ENCODE measurements at regions not wholly inside any gene's neighbourhood (a gene's known extent, or its start where the extent isn't known, plus 50 kb on each side); places are given as distances from the start of the nearest gene placed in this dataset.

DNA sequence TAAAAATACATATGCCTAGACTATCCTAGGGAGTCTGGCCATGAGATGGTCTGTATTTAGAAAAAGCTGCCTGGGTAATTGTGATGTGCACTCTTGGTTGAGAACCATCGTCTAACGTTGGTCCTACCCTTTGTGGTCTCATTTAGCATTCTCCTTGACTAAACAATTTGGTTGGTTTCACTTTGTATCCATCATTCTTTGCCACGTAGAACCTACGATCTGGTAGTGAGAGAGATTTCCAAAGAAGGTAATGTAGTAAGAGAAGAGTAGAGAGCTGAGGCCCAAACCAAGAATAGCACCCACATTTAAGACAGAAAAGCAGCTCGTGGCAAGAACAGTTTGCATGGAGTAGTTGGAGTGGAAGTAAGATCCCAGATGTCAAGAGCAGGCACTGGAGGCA lies 219.8 kb downstream of the TMEM200A start:
- no peak for FAIRE-seq
- dilution Hi-C loops (cut with MboI; ENCODE audit: extremely low pct_ligation_motif_present, low sequenced_read_pairs): no loop called here

More for the DNA sequence above, 219.8 kb downstream of the TMEM200A start:
- no peak for DNase-seq (ENCODE audit: low read depth, low spot score)
- intact Hi-C loops (cut with micrococcal nuclease): no loop called here
- Histone ChIP-seq H3K4me3 (replicated peaks in 1 of 3; ENCODE audit: insufficient read depth in 1 of 3, low read depth in 1 of 3, low read length in 3 of 3) (no peak overlapping the region), H3K4me1 (ENCODE audit: control insufficient read depth, extremely low read depth, insufficient read depth, low read length) (no peaks in the 10 kb centered on the region), H3K9me3 (replicated peaks; ENCODE audit: control insufficient read depth, insufficient read depth, low read length) (no peaks in the 10 kb centered on the region), H3K27ac (ENCODE audit: insufficient read depth, low read depth, low read length) (no peak overlapping the region), H4K20me1 (replicated peaks; ENCODE audit: control insufficient read depth, extremely low read depth, insufficient read depth, low read length) (no peaks in the 10 kb centered on the region), H3K36me3 (ENCODE audit: control insufficient read depth in 2 of 2, extremely low read depth in 1 of 2, insufficient read depth in 2 of 2, low read length in 2 of 2) (no peaks in the 10 kb centered on the region), H3K79me2 (ENCODE audit: control insufficient read depth, insufficient read depth, low read length) (no peaks in the 10 kb centered on the region), H3K4me2 (ENCODE audit: insufficient read depth, low read length) (no peak overlapping the region), H3K9ac (replicated peaks; ENCODE audit: extremely low read depth, insufficient read depth, low read length) (no peak overlapping the region), H3K27me3 (ENCODE audit: control insufficient read depth in 2 of 2, insufficient read depth in 2 of 2, low read length in 2 of 2) (peaks cover 0 to 4% of the 10 kb centered on the region in 2 experiments), H2AFZ (ENCODE audit: low read depth, low read length) (no peak overlapping the region), H3K9me1 (replicated peaks; ENCODE audit: control insufficient read depth, extremely low read depth, insufficient read depth, low read length) (no peaks in the 10 kb centered on the region)
- TF ChIP-seq GATA2 (IDR thresholded peaks at IDR 0.05; ENCODE audit: insufficient read depth, insufficient read length, low read depth, low read length) (no peak), EZH2 (IDR thresholded peaks at IDR 0.05; ENCODE audit: borderline replicate concordance, low read depth, low read length, severe bottlenecking) (no peak), POLR2AphosphoS5 (IDR thresholded peaks at IDR 0.05; ENCODE audit: insufficient read depth, low read depth, low read length) (no peak), FOS (IDR thresholded peaks at IDR 0.05; ENCODE audit: borderline replicate concordance, insufficient read depth, low read length) (no peak), JUN (IDR thresholded peaks at IDR 0.05; ENCODE audit: borderline replicate concordance, insufficient read depth, insufficient read length, low read depth) (no peak), POLR2A (IDR thresholded peaks at IDR 0.05; ENCODE audit: low read depth, low read length) (no peak), MYC (IDR thresholded peaks at IDR 0.05; ENCODE audit: low read depth, low read length) (no peak)
- TF ChIP-seq, protein P1, sequence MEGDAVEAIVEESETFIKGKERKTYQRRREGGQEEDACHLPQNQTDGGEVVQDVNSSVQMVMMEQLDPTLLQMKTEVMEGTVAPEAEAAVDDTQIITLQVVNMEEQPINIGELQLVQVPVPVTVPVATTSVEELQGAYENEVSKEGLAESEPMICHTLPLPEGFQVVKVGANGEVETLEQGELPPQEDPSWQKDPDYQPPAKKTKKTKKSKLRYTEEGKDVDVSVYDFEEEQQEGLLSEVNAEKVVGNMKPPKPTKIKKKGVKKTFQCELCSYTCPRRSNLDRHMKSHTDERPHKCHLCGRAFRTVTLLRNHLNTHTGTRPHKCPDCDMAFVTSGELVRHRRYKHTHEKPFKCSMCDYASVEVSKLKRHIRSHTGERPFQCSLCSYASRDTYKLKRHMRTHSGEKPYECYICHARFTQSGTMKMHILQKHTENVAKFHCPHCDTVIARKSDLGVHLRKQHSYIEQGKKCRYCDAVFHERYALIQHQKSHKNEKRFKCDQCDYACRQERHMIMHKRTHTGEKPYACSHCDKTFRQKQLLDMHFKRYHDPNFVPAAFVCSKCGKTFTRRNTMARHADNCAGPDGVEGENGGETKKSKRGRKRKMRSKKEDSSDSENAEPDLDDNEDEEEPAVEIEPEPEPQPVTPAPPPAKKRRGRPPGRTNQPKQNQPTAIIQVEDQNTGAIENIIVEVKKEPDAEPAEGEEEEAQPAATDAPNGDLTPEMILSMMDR (IDR thresholded peaks at IDR 0.05; ENCODE audit: extremely low read depth in 1 of 2, insufficient read depth in 1 of 2, low read depth in 1 of 2, low read length in 2 of 2): no peak
- TF ChIP-seq, protein P2, sequence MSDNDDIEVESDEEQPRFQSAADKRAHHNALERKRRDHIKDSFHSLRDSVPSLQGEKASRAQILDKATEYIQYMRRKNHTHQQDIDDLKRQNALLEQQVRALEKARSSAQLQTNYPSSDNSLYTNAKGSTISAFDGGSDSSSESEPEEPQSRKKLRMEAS (IDR thresholded peaks at IDR 0.05; ENCODE audit: insufficient read depth, insufficient read length): no peak
- CTCF ChIA-PET: interaction anchor here (1.6 to 1.7 kb wide), 3 partner anchors 10 to 112 kb away, joined by 5 to 8 read pairs (median 5); no protein-coding TSS in a partner anchor
- BruUV-seq (replicated peaks): no TSS peak
- POLR2A ChIA-PET: no interaction called here

Measured in endothelial cell of umbilical vein (primary cell).